Panc1 (cell line): ENCODE measurements at regions not wholly inside any gene's neighbourhood (a gene's known extent, or its start where the extent isn't known, plus 50 kb on each side); places are given as distances from the start of the nearest gene placed in this dataset.

Experiments
- POLR2AphosphoS5 ChIP-seq: IDR thresholded peaks from 2 replicates; pipeline ENCODE4 v1.6.1; 2012; ENCODE audit warnings: mild to moderate bottlenecking, low read depth, low read length, moderate library complexity
- TF ChIP-seq, protein P1 (sequence below): fragments of 450-650 bp; IDR thresholded peaks from 2 replicates; pipeline ENCODE4 v1.5.1; 2017; ENCODE audit warnings: mild to moderate bottlenecking

DNA sequence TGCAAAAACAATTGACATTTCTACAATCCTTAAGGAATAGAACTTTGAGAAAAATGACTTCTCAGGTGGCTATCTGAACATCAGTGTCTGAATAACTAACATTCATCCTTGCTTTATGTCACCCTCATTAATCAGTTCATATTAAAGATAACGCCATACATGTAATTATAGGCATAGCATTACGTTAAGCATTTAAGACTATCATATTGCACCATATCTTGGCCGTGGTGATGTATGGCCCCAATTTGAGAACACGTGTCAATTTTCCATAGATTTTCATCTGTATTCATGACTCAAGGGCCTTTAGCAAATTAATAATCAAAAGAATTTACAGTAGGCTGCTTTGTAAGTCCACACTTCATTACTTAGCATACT is 81.6 kb downstream of the SPTSSA start:
- TF ChIP-seq, protein P1, sequence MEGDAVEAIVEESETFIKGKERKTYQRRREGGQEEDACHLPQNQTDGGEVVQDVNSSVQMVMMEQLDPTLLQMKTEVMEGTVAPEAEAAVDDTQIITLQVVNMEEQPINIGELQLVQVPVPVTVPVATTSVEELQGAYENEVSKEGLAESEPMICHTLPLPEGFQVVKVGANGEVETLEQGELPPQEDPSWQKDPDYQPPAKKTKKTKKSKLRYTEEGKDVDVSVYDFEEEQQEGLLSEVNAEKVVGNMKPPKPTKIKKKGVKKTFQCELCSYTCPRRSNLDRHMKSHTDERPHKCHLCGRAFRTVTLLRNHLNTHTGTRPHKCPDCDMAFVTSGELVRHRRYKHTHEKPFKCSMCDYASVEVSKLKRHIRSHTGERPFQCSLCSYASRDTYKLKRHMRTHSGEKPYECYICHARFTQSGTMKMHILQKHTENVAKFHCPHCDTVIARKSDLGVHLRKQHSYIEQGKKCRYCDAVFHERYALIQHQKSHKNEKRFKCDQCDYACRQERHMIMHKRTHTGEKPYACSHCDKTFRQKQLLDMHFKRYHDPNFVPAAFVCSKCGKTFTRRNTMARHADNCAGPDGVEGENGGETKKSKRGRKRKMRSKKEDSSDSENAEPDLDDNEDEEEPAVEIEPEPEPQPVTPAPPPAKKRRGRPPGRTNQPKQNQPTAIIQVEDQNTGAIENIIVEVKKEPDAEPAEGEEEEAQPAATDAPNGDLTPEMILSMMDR, result no peak
- TF ChIP-seq POLR2AphosphoS5, result no peak
